HL-60 (cell line): ENCODE measurements at regions not wholly inside any gene's neighbourhood (a gene's known extent, or its start where the extent isn't known, plus 50 kb on each side); places are given as distances from the start of the nearest gene placed in this dataset.

Experiments
- DNase-seq, 2 experiments: peaks; one replicate each; pipeline ENCODE4 v3.0.0-alpha.2; 2010 to 2020; ENCODE audit warnings: low read depth in 1 of 2, low spot score in 1 of 2
- H3K27ac ChIP-seq: fragments of 250-450 bp; sonication (Bioruptor Pico); replicated peaks from 2 replicates; pipeline ENCODE4 v1.5.1; 2020; ENCODE audit warnings: mild to moderate bottlenecking, moderate library complexity
- H3K27me3 ChIP-seq: fragments of 250-450 bp; sonication (Bioruptor Pico); 2 replicates; pipeline ENCODE4 v1.5.1; 2021; ENCODE audit warnings: mild to moderate bottlenecking, moderate library complexity; ENCODE audit not compliant: insufficient read depth, poor library complexity, severe bottlenecking
- H3K4me3 ChIP-seq: replicated peaks from 2 replicates; pipeline ENCODE4 v1.5.1; 2011; ENCODE audit warnings: mild to moderate bottlenecking, control low read depth, low read length; ENCODE audit not compliant: insufficient read depth
- CTCF ChIP-seq: IDR thresholded peaks from one replicate; pipeline ENCODE4 v1.5.1; 2011; ENCODE audit warnings: low read length, control low read depth, inconsistent platforms; ENCODE audit not compliant: insufficient read depth
- GABPA ChIP-seq: IDR thresholded peaks from 2 replicates; pipeline ENCODE4 v1.6.1; 2012; ENCODE audit warnings: low read depth
- POLR2AphosphoS5 ChIP-seq: IDR thresholded peaks from 2 replicates; pipeline ENCODE4 v1.6.1; 2012; ENCODE audit warnings: low read depth
- REST ChIP-seq: IDR thresholded peaks from 2 replicates; pipeline ENCODE4 v1.6.1; 2012; ENCODE audit warnings: low read depth; ENCODE audit not compliant: insufficient replicate concordance
- SPI1 ChIP-seq: IDR thresholded peaks from 2 replicates; pipeline ENCODE4 v1.6.1; 2012; ENCODE audit warnings: low read depth, mild to moderate bottlenecking, borderline replicate concordance

GRCh38 chr9:11758016-11758415, 935.2 kb upstream of the TYRP1 start:
- Histone ChIP-seq H3K27ac (no peak overlapping the region), H3K4me3 (no peak overlapping the region), H3K27me3 (no peaks in the 10 kb centered on the region)
- DNase-seq, result no peak
- TF ChIP-seq CTCF, result no peak
- TF ChIP-seq SPI1, result no peak
- TF ChIP-seq POLR2AphosphoS5, result no peak
- TF ChIP-seq GABPA, result no peak
- TF ChIP-seq REST, result no peak

- TF ChIP-seq SPI1 (no peak), GABPA (no peak), REST (no peak), CTCF (no peak), POLR2AphosphoS5 (no peak)
- H3K27ac ChIP-seq, result no peak overlapping the region
These were observed 913.2 kb upstream of the TYRP1 start for GRCh38 chr9:11779971-11780370.

GRCh38 chr9:11792870-11793269, 900.3 kb upstream of the TYRP1 start:
- Histone ChIP-seq H3K4me3 (no peak overlapping the region), H3K27ac (no peak overlapping the region), H3K27me3 (no peaks in the 10 kb centered on the region)
- DNase-seq, result no peak
- TF ChIP-seq POLR2AphosphoS5, result no peak
- no peak for TF ChIP-seq SPI1
- TF ChIP-seq CTCF, result no peak
- TF ChIP-seq REST, result no peak
- no peak for TF ChIP-seq GABPA

More at GRCh38 chr9:11779971-11780370, 913.2 kb upstream of the TYRP1 start:
- Histone ChIP-seq H3K27me3 (no peaks in the 10 kb centered on the region), H3K4me3 (no peak overlapping the region)
- no peak for DNase-seq
